ENCODE measurements at regions not wholly inside any gene's neighbourhood (a gene's known extent, or its start where the extent isn't known, plus 50 kb on each side); places are given as distances from the start of the nearest gene placed in this dataset.

GRCh38 chr7:8923164-8923806 lies 489.9 kb downstream of the NXPH1 start:
- TF ChIP-seq CTCF (IDR thresholded peaks at IDR 0.05; ENCODE audit: insufficient read depth, low read length) = no peak
- H3K4me3 ChIP-seq (ENCODE audit: low read depth, low read length) = no peak overlapping the region
- no peak for DNase-seq (ENCODE audit: low read depth)

GRCh38 chr7:8931906-8932646 lies 498.7 kb downstream of the NXPH1 start:
- TF ChIP-seq CTCF (IDR thresholded peaks at IDR 0.05; ENCODE audit: insufficient read depth, low read length) = no peak
- no peak for DNase-seq (ENCODE audit: low read depth)
- H3K4me3 ChIP-seq (ENCODE audit: low read depth, low read length) = no peak overlapping the region

DNA sequence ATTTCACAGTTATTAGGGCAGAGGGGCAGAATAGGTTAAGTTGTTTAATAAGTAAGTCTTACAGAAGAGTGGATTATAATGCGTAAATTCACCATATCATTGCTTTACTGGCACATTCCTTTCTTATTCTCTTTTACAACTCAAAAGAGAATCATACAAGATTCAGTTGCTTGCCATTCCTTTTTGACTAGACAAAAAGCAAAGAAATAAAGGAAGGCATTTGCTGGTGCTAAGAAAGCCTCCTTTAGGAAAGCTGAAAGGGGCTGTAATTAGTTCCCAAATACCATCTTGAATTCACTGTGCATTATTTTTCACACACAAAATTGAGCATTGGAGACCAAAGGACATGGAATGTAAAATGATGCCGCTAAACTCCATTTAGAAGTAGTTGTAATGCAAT lies 499.3 kb downstream of the NXPH1 start:
- no peak for TF ChIP-seq CTCF (IDR thresholded peaks at IDR 0.05; ENCODE audit: insufficient read depth, low read length)
- no peak for DNase-seq (ENCODE audit: low read depth)
- H3K4me3 ChIP-seq (ENCODE audit: low read depth, low read length) = no peak overlapping the region

DNA sequence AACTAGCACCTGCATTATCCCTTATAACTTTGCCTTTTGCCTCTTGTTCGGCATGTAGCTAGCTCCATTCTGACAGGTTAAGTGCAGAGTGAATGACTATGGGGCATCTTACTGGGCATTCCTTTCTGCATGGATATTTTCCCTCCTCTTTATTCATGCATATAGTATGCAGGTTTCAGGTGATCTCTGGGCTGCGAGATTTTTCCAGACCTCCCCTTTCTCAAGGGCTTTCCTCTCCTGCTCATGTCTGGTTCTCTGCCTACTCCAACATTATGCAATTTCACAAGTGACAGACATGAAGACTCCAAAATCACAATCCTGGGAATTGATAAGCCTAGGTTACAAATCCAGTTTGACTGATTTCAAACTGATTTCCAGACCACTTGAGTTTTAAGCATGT lies 503.8 kb downstream of the NXPH1 start:
- DNase-seq (ENCODE audit: low read depth) = no peak
- TF ChIP-seq CTCF (IDR thresholded peaks at IDR 0.05; ENCODE audit: insufficient read depth, low read length) = no peak
- H3K4me3 ChIP-seq (ENCODE audit: low read depth, low read length) = no peak overlapping the region

DNA sequence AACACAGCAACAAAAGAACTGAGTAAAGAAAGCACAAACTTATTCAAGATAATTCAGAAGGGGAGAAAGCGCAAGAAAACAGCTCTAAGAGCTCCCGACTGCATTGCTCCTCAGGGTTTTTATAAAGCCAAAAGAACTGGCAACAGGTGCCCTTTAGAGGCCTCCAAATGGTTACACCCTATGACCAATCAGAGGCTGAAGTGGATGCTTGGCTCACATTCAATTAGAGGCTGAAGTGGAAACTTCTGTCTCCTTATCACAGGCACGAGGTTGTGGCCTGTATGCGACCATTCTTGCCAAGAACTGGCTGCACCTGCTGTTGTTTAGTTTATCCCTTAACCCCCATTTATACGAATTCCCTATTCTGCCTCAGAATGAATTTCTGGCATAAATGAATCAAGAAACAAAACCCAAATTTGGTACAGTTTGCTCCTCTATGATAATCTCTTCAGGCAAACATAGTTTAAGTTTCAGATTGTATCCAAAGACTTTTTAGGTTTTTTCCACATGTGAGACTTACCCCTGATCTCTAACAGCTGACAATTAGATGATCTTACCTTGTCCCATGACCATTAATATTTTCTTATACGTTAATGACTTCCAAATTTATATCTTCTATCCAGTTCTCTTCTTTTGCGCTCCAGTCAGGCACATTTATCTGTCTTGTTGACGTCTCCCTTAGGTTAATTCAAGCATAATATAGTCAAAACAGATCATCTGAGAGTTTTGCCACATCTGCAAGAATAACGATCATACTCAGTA lies 504.8 kb downstream of the NXPH1 start:
- H3K4me3 ChIP-seq (ENCODE audit: low read depth, low read length) = no peak overlapping the region
- DNase-seq (ENCODE audit: low read depth) = no peak
- TF ChIP-seq CTCF (IDR thresholded peaks at IDR 0.05; ENCODE audit: insufficient read depth, low read length) = no peak

DNA sequence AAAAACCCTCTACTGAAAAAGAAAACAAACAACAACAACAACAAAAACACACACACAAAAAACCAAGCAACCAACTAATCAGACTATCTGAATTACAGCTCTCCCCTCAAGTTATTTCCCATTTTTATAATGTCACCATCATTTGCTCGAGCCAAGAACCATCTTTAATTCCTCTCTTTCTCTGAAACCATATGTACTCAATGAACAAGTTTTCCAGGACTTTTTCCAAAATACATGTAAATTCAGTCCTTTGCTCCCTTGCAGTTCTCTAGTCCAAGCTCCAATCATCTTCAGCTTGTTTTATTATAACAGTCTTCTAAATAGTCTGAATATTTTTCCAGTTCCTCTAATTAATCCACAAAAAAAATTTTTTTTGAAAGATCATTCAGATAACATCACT lies 506.0 kb downstream of the NXPH1 start:
- no peak for DNase-seq (ENCODE audit: low read depth)
- no peak for TF ChIP-seq CTCF (IDR thresholded peaks at IDR 0.05; ENCODE audit: insufficient read depth, low read length)
- no peak overlapping the region for H3K4me3 ChIP-seq (ENCODE audit: low read depth, low read length)
